IMR-90 (cell line): ENCODE measurements at regions not wholly inside any gene's neighbourhood (a gene's known extent, or its start where the extent isn't known, plus 50 kb on each side); places are given as distances from the start of the nearest gene placed in this dataset.

ENCODE experiments used
- CEBPB ChIP-seq: IDR thresholded peaks from 2 replicates; pipeline ENCODE4 v1.6.1; 2012; ENCODE audit warnings: low read depth, low read length, improper control_type of control experiment
- CHD1 ChIP-seq: IDR thresholded peaks from 2 replicates; pipeline ENCODE4 v1.6.1; 2012; ENCODE audit warnings: low read depth, low read length, improper control_type of control experiment
- MAFK ChIP-seq: IDR thresholded peaks from 2 replicates; pipeline ENCODE4 v1.6.1; 2012; ENCODE audit warnings: low read depth, low read length, improper control_type of control experiment
- POLR2A ChIP-seq: IDR thresholded peaks from 2 replicates; pipeline ENCODE4 v1.6.1; 2012; ENCODE audit warnings: mild to moderate bottlenecking, low read depth, low read length
- RAD21 ChIP-seq: IDR thresholded peaks from 2 replicates; pipeline ENCODE4 v1.6.1; 2012; ENCODE audit warnings: low read length, improper control_type of control experiment
- RFX5 ChIP-seq: IDR thresholded peaks from 2 replicates; pipeline ENCODE4 v1.8.0; 2012; ENCODE audit warnings: low read depth, mild to moderate bottlenecking, low read length, moderate library complexity
- TF ChIP-seq, protein P1 (sequence below): conservative IDR thresholded peaks from 2 replicates; pipeline ENCODE4 v1.5.1; 2012; ENCODE audit warnings: mild to moderate bottlenecking, low read depth, low read length, improper control_type of control experiment
- TF ChIP-seq, protein P2 (sequence below): fragments of 150-350 bp; IDR thresholded peaks from 2 replicates; pipeline ENCODE4 v1.6.1; 2017; ENCODE audit warnings: mild to moderate bottlenecking, antibody characterized with exemption, low read length, low read depth

DNA sequence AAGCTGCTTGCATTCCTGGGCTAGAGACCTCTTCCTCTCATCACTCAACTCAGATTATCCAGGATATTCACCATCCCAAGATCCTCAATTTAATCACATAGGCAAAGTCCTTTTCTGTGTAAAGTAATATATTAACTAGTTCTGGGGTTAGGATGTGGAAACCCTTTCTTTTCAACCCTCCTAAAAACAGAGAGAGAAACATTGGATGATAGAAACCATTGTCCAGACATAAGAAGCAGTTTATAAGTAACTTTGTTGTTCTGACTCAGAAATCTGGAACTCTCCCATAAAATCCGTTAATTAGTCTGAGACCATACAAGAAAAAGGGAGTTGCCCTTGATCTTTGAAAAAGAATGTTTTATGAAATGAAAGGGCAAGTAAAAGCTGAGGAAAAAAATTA, 817.1 kb upstream of the CDH9 start:
- TF ChIP-seq RAD21 (no peak), POLR2A (no peak), CHD1 (no peak), RFX5 (no peak), MAFK (no peak), CEBPB (no peak)
- TF ChIP-seq, protein P1, sequence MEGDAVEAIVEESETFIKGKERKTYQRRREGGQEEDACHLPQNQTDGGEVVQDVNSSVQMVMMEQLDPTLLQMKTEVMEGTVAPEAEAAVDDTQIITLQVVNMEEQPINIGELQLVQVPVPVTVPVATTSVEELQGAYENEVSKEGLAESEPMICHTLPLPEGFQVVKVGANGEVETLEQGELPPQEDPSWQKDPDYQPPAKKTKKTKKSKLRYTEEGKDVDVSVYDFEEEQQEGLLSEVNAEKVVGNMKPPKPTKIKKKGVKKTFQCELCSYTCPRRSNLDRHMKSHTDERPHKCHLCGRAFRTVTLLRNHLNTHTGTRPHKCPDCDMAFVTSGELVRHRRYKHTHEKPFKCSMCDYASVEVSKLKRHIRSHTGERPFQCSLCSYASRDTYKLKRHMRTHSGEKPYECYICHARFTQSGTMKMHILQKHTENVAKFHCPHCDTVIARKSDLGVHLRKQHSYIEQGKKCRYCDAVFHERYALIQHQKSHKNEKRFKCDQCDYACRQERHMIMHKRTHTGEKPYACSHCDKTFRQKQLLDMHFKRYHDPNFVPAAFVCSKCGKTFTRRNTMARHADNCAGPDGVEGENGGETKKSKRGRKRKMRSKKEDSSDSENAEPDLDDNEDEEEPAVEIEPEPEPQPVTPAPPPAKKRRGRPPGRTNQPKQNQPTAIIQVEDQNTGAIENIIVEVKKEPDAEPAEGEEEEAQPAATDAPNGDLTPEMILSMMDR = no peak
- TF ChIP-seq, protein P2, sequence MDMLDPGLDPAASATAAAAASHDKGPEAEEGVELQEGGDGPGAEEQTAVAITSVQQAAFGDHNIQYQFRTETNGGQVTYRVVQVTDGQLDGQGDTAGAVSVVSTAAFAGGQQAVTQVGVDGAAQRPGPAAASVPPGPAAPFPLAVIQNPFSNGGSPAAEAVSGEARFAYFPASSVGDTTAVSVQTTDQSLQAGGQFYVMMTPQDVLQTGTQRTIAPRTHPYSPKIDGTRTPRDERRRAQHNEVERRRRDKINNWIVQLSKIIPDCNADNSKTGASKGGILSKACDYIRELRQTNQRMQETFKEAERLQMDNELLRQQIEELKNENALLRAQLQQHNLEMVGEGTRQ = no peak
